ENCODE measurements at regions not wholly inside any gene's neighbourhood (a gene's known extent, or its start where the extent isn't known, plus 50 kb on each side); places are given as distances from the start of the nearest gene placed in this dataset.
A peak's percentile ranks its signal among the peaks of the same experiment; 100 is the strongest.
"Not testable (repeated sequence)": the region's sequence is repeated elsewhere in the genome, so short reads cannot be mapped to it uniquely, and the experiment has no call there.

GRCh38 chr1:121006826-121007225 is 117.3 kb downstream of the PPIAL4A start:
- DNase-seq: not testable (repeated sequence)

- DNase-seq: not testable (repeated sequence)
Measured at GRCh38 chr1:121007755-121008154, 118.2 kb downstream of the PPIAL4A start.

- not testable (repeated sequence) for DNase-seq
Measured at GRCh38 chr1:121008512-121009215, 119.1 kb downstream of the PPIAL4A start.

GRCh38 chr1:121009216-121010057 is 119.9 kb downstream of the PPIAL4A start:
- peak; percentile 20 for DNase-seq

- not testable (repeated sequence) for DNase-seq
Measured at GRCh38 chr1:121010141-121010540, 120.6 kb downstream of the PPIAL4A start.

- DNase-seq: not testable (repeated sequence)
Measured at GRCh38 chr1:121013181-121013580, 123.6 kb downstream of the PPIAL4A start.

GRCh38 chr1:121016182-121017028 is 126.8 kb downstream of the PPIAL4A start:
- DNase-seq: peak; percentile 14

- not testable (repeated sequence) for DNase-seq
Measured at GRCh38 chr1:121019715-121020349, 130.3 kb downstream of the PPIAL4A start.

- peak; percentile 44 for DNase-seq
Measured at GRCh38 chr1:121020350-121021236, 131.0 kb downstream of the PPIAL4A start.

GRCh38 chr1:121021716-121022115 is 132.1 kb downstream of the PPIAL4A start:
- DNase-seq: not testable (repeated sequence)

- not testable (repeated sequence) for DNase-seq
Measured at GRCh38 chr1:121032878-121033494, 143.4 kb downstream of the PPIAL4A start.

GRCh38 chr1:121036792-121037191 is 147.2 kb downstream of the PPIAL4A start:
- DNase-seq: not testable (repeated sequence)

GRCh38 chr1:121040974-121041373 is 143.2 kb downstream of the FAM72B start:
- DNase-seq: not testable (repeated sequence)

GRCh38 chr1:121041497-121041896 is 142.6 kb downstream of the FAM72B start:
- DNase-seq: not testable (repeated sequence)

- DNase-seq: not testable (repeated sequence)
Measured at GRCh38 chr1:121042882-121043281, 141.3 kb downstream of the FAM72B start.

GRCh38 chr1:121048293-121048752 is 135.8 kb downstream of the FAM72B start:
- not testable (repeated sequence) for DNase-seq

GRCh38 chr1:121048769-121049443 is 135.2 kb downstream of the FAM72B start:
- DNase-seq: not testable (repeated sequence)

GRCh38 chr1:121050097-121050496 is 134.0 kb downstream of the FAM72B start:
- not testable (repeated sequence) for DNase-seq

GRCh38 chr1:121051161-121051790 is 132.9 kb downstream of the FAM72B start:
- DNase-seq: not testable (repeated sequence)
